Hepatocyte (in vitro differentiated cells): ENCODE measurements at regions not wholly inside any gene's neighbourhood (a gene's known extent, or its start where the extent isn't known, plus 50 kb on each side); places are given as distances from the start of the nearest gene placed in this dataset.

Experiments used
- DNase-seq: peaks from one replicate; pipeline ENCODE4 v3.0.0-alpha.2; 2016; ENCODE audit warnings: low spot score
- H2AFZ ChIP-seq: fragments of 200-600 bp; sonication (generic); 2 replicates; pipeline ENCODE4 v1.6.0; 2016; ENCODE audit warnings: antibody characterized with exemption, mild to moderate bottlenecking
- H3K27ac ChIP-seq: fragments of 200-600 bp; sonication (generic); 2 replicates; pipeline ENCODE4 v1.5.1; 2016; ENCODE audit warnings: mild to moderate bottlenecking
- H3K27me3 ChIP-seq: fragments of 200-600 bp; sonication (generic); 2 replicates; pipeline ENCODE4 v1.6.1; 2016
- H3K36me3 ChIP-seq: fragments of 200-600 bp; sonication (generic); replicated peaks from 2 replicates; pipeline ENCODE4 v1.5.1; 2016; ENCODE audit warnings: low read depth; ENCODE audit not compliant: insufficient read depth
- H3K4me1 ChIP-seq: fragments of 200-600 bp; sonication (generic); 2 replicates; pipeline ENCODE4 v1.5.1; 2016; ENCODE audit warnings: mild to moderate bottlenecking, moderate library complexity; ENCODE audit not compliant: insufficient read depth
- H3K4me2 ChIP-seq: fragments of 200-600 bp; sonication (generic); 2 replicates; pipeline ENCODE4 v1.6.0; 2016
- H3K4me3 ChIP-seq: fragments of 200-600 bp; sonication (generic); 2 replicates; pipeline ENCODE4 v1.5.1; 2016; ENCODE audit warnings: mild to moderate bottlenecking
- H3K79me2 ChIP-seq: fragments of 200-600 bp; sonication (generic); 2 replicates; pipeline ENCODE4 v1.6.0; 2017; ENCODE audit warnings: mild to moderate bottlenecking
- H3K9me2 ChIP-seq: fragments of 200-600 bp; sonication (generic); replicated peaks from 2 replicates; pipeline ENCODE4 v1.6.0; 2017; ENCODE audit warnings: mild to moderate bottlenecking; ENCODE audit not compliant: insufficient read depth
- H3K9me3 ChIP-seq: fragments of 200-600 bp; sonication (generic); 2 replicates; pipeline ENCODE4 v1.5.1; 2016; ENCODE audit warnings: low read depth, mild to moderate bottlenecking
- H4K20me1 ChIP-seq: fragments of 200-600 bp; sonication (generic); 2 replicates; pipeline ENCODE4 v1.6.0; 2016; ENCODE audit warnings: mild to moderate bottlenecking; ENCODE audit not compliant: insufficient read depth, poor library complexity, severe bottlenecking
- CTCF ChIP-seq: fragments of 200-600 bp; sonication (generic); IDR thresholded peaks from 2 replicates; pipeline ENCODE4 v1.5.1; 2016; ENCODE audit warnings: antibody characterized with exemption, mild to moderate bottlenecking; ENCODE audit not compliant: poor library complexity
- EZH2 ChIP-seq: fragments of 200-600 bp; sonication (generic); IDR thresholded peaks from 2 replicates; pipeline ENCODE4 v1.6.1; 2016; ENCODE audit warnings: antibody characterized with exemption, mild to moderate bottlenecking, borderline replicate concordance
- EZH2phosphoT487 ChIP-seq: fragments of 200-600 bp; sonication (generic); IDR thresholded peaks from one replicate; pipeline ENCODE4 v1.6.1; 2018; ENCODE audit warnings: antibody characterized with exemption, mild to moderate bottlenecking, low read depth, moderate library complexity; ENCODE audit not compliant: unreplicated experiment, severe bottlenecking
- WGBS: methylation state at CpG from one replicate; pipeline ENCODE4 v1.1.6; 2016; ENCODE audit warnings: low lambda C conversion rate; ENCODE audit errors: missing lambda C conversion rate; 5-methylcytosine and 5-hydroxymethylcytosine counted together

DNA sequence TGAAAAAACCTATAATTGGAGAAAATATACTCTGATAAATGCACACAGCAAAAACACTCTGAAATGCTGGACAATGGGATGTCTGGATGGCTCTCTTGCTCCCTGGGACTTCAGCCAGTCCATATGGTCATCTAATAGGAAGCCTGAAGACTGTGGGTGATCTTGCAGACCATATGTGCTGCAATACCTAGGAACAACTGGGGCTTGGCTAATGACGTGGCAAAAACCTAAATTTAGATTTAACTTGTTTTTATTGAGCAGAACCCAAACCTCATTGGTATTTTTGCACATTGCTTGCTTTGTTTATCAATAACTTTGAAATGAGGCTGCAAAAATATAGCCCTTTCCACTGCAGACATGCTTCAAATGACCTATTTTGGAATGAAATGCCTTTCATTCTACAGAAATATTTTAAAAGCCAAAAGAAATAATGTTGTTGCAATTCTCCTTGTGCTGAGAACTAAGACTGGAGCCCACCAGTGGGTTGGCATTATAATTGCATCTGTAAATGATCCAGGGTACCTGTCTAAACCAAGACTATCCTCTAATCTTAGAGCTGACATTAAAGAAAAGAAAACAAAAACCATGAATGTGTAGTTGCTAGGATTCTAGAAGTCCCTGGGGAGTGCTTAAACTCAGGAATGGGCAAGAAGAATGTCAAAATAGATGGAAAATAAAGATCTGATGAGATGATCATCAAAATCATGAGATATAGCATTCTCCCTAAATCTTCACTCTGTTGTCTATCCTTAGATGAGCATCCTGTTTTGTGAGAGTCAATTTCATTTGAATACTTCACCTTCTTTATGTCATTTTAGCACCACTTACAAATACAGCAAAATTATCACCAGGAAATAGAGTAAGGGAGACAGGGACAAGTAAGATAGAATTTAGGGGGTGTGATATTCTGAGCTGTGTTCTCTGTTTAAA, 152.1 kb upstream of the RIMS1 start:
- no peak for DNase-seq
- TF ChIP-seq EZH2phosphoT487 (no peak), EZH2 (no peak), CTCF (no peak)
- no peaks in the 10 kb centered on the region for H3K4me1 ChIP-seq
- H4K20me1 ChIP-seq, result no peaks in the 10 kb centered on the region
- no peak overlapping the region for H3K4me3 ChIP-seq
- H3K9me3 ChIP-seq, result no peaks in the 10 kb centered on the region
- H3K9me2 ChIP-seq, result no peaks in the 10 kb centered on the region
- 81% methylated on average over 1 of the region's 1 CpG for WGBS
- no peak overlapping the region for H3K4me2 ChIP-seq
- no peaks in the 10 kb centered on the region for H3K36me3 ChIP-seq
- H2AFZ ChIP-seq, result no peak overlapping the region
- H3K27ac ChIP-seq, result no peak overlapping the region
- no peaks in the 10 kb centered on the region for H3K79me2 ChIP-seq
- no peaks in the 10 kb centered on the region for H3K27me3 ChIP-seq

DNA sequence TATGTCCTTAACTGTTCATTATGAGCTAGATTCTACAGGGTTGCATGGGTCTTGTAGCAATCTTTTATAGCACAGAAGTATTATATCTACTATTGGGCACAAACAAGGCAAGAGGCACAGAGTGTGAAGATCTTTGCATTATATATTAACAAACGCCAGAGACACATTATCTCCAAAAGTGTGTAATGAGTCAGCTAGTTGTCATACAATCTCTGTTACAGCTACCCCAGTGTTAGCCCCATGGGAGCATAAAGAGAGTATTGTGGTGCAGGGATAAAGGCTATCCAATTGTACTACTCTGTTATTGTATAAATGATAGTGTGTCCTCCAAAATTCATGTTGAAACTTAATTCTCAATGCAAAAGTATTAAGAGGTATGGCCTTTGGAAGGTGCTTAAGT, 148.4 kb upstream of the RIMS1 start:
- no peak overlapping the region for H2AFZ ChIP-seq
- H3K79me2 ChIP-seq, result no peaks in the 10 kb centered on the region
- no peak overlapping the region for H3K27ac ChIP-seq
- no peaks in the 10 kb centered on the region for H3K4me1 ChIP-seq
- H3K4me2 ChIP-seq, result no peak overlapping the region
- H4K20me1 ChIP-seq, result no peaks in the 10 kb centered on the region
- TF ChIP-seq CTCF, result no peak
- TF ChIP-seq EZH2phosphoT487, result no peak
- no peaks in the 10 kb centered on the region for H3K9me2 ChIP-seq
- H3K9me3 ChIP-seq, result no peaks in the 10 kb centered on the region
- no peak for DNase-seq
- no peaks in the 10 kb centered on the region for H3K36me3 ChIP-seq
- 78% methylated on average over 1 of the region's 1 CpG for WGBS
- no peak overlapping the region for H3K4me3 ChIP-seq
- H3K27me3 ChIP-seq, result no peaks in the 10 kb centered on the region

GRCh38 chr6:71745525-71745924, 140.8 kb upstream of the RIMS1 start:
- Histone ChIP-seq H3K36me3 (no peaks in the 10 kb centered on the region), H4K20me1 (no peaks in the 10 kb centered on the region), H3K27ac (no peak overlapping the region), H3K4me1 (no peaks in the 10 kb centered on the region), H3K9me2 (no peaks in the 10 kb centered on the region), H2AFZ (no peak overlapping the region), H3K9me3 (no peaks in the 10 kb centered on the region), H3K27me3 (no peaks in the 10 kb centered on the region), H3K4me2 (no peak overlapping the region), H3K79me2 (no peaks in the 10 kb centered on the region), H3K4me3 (no peak overlapping the region)
- no peak for TF ChIP-seq CTCF
- no peak for TF ChIP-seq EZH2
- TF ChIP-seq EZH2phosphoT487, result no peak
- 63% methylated on average over 5 of the region's 5 CpGs for WGBS
- DNase-seq, result no peak
